Tibial nerve (tissue), 4 donors: ENCODE measurements at regions not wholly inside any gene's neighbourhood (a gene's known extent, or its start where the extent isn't known, plus 50 kb on each side); places are given as distances from the start of the nearest gene placed in this dataset.
"Not testable (repeated sequence)": the region's sequence is repeated elsewhere in the genome, so short reads cannot be mapped to it uniquely, and the experiment has no call there.

Source experiments
- DNase-seq, 2 donors: peaks; one replicate each; pipeline ENCODE4 v3.0.0-alpha.2; 2019; ENCODE audit warnings: low spot score in 2 of 2
- H3K27ac ChIP-seq, 4 donors: fragments of 200-600 bp; sonication (generic) in 3 of 4; one replicate each; pipeline ENCODE4 v1.5.1; 2017 to 2019; ENCODE audit warnings: mild to moderate bottlenecking in 1 of 4
- H3K27me3 ChIP-seq, 2 donors: fragments of 200-600 bp; sonication (generic) in 1 of 2; one replicate each; pipeline versions ENCODE4 v1.5.1 to v1.6.0; 2017 to 2019
- H3K36me3 ChIP-seq, 3 donors: fragments of 200-600 bp; sonication (generic); one replicate each; pipeline ENCODE4 v1.5.1; 2018 to 2019
- H3K4me1 ChIP-seq, 4 donors: fragments of 200-600 bp; sonication (generic) in 3 of 4; one replicate each; pipeline ENCODE4 v1.5.1; 2017 to 2019
- H3K4me3 ChIP-seq, 4 donors: fragments of 200-600 bp; sonication (generic) in 3 of 4; one replicate each; pipeline ENCODE4 v1.5.1; 2017 to 2019; ENCODE audit warnings: mild to moderate bottlenecking in 1 of 4, moderate library complexity in 1 of 4
- H3K9me3 ChIP-seq, 4 donors: fragments of 200-600 bp; sonication (generic) in 3 of 4; one replicate each; pipeline ENCODE4 v1.5.1; 2017 to 2019
- CTCF ChIP-seq, 5 experiments: fragments of 200-600 bp in 3 of 5; fragments of 450-650 bp in 2 of 5; sonication (generic) in 3 of 5; IDR thresholded peaks; one replicate each; pipeline ENCODE4 v1.5.1; 2016 to 2019; ENCODE audit warnings: antibody characterized with exemption in 5 of 5, mild to moderate bottlenecking in 3 of 5, moderate library complexity in 2 of 5
- EP300 ChIP-seq, 2 donors: sonication (generic); formaldehyde crosslinking; IDR thresholded peaks; one replicate each; pipeline ENCODE4 v1.6.1; 2017; ENCODE audit warnings: antibody characterized with exemption in 2 of 2, mild to moderate bottlenecking in 1 of 2
- POLR2A ChIP-seq, 2 donors: fragments of 450-650 bp; IDR thresholded peaks; one replicate each; pipeline ENCODE4 v1.6.1; 2017; ENCODE audit warnings: antibody characterized with exemption in 2 of 2, mild to moderate bottlenecking in 2 of 2, moderate library complexity in 2 of 2
- WGBS, 2 donors: methylation state at CpG; one replicate each; pipeline ENCODE4 v1.1.5; 2018; 5-methylcytosine and 5-hydroxymethylcytosine counted together

DNA sequence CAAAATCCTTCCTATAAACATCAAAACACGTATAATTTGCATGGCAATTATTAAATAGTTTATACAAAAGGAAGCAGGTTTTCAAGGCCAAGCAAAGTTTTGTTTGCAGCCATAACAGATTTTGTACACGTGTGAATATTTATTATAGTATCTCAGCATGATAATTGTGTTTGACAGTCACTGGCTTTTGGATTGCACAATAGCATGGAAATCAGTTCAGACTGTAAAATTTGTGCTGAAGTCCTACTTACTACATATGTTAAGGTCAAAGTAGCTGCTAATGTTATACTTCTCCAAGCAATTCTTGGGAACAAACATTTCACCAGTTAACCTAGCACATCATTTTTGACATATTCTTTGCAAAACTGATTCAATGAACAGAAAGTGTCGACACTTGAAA lies 287.6 kb upstream of the POM121L12 start:
- WGBS, 2 donors: 73 to 76% methylated on average over 3 of the region's 3 CpGs
- H3K9me3 ChIP-seq: no peaks in the 10 kb centered on the region
- TF ChIP-seq EP300 (IDR thresholded peaks at IDR 0.05) (no peak), POLR2A (IDR thresholded peaks at IDR 0.05) (no peak), CTCF (IDR thresholded peaks at IDR 0.05) (no peak)
- no peaks in the 10 kb centered on the region for H3K27me3 ChIP-seq
- H3K4me1 ChIP-seq: no peaks in the 10 kb centered on the region
- no peak overlapping the region for H3K27ac ChIP-seq
- H3K36me3 ChIP-seq: no peaks in the 10 kb centered on the region
- H3K4me3 ChIP-seq: no peak overlapping the region
- no peak for DNase-seq

GRCh38 chr7:52741670-52742290 lies 293.7 kb upstream of the POM121L12 start:
- TF ChIP-seq EP300 (IDR thresholded peaks at IDR 0.05): no peak
- TF ChIP-seq POLR2A (IDR thresholded peaks at IDR 0.05): no peak
- no peak for TF ChIP-seq CTCF (IDR thresholded peaks at IDR 0.05)
- Histone ChIP-seq H3K27me3 (no peaks in the 10 kb centered on the region), H3K4me1 (no peaks in the 10 kb centered on the region), H3K27ac (no peak overlapping the region), H3K36me3 (no peaks in the 10 kb centered on the region), H3K4me3 (no peak overlapping the region), H3K9me3 (peaks cover 0 to 8% (median 0%) of the 10 kb centered on the region in 4 donors)
- WGBS, 2 donors: 80 to 81% methylated on average over 2 of the region's 2 CpGs
- no peak for DNase-seq

DNA sequence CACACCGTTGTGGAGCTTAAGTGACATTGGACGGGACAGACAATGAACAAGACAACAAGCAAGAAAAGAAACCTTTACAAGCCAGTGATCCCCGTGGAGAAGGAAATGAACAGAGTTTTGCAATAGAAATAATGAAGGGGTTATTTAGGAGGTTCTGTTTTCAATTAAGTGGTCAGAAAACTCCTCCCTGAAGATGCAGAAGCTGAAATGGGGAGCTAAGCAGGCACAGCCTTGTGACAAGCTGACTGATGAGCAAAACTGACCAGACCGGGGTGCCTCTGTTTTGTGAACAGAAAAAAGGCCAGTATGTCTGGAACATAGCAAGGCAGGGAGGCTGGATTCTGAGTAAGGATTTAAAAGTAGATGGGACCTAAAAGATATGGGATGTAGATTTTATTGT lies 299.8 kb upstream of the POM121L12 start:
- peaks cover 0 to 6% (median 0%) of the 10 kb centered on the region in 4 donors for H3K9me3 ChIP-seq
- no peak overlapping the region for H3K4me3 ChIP-seq
- no peaks in the 10 kb centered on the region for H3K4me1 ChIP-seq
- no peak for TF ChIP-seq POLR2A (IDR thresholded peaks at IDR 0.05)
- no peak for TF ChIP-seq CTCF (IDR thresholded peaks at IDR 0.05)
- TF ChIP-seq EP300 (IDR thresholded peaks at IDR 0.05): no peak
- DNase-seq: peak in 1 of 2 donors; percentile 5
- H3K27ac ChIP-seq: no peak overlapping the region
- no peaks in the 10 kb centered on the region for H3K36me3 ChIP-seq
- no peaks in the 10 kb centered on the region for H3K27me3 ChIP-seq
- WGBS, 2 donors: 50 to 54% methylated on average over 4 of the region's 4 CpGs

- not testable (repeated sequence) for DNase-seq, H3K36me3 ChIP-seq, H3K4me3 ChIP-seq, H3K9me3 ChIP-seq, H3K27ac ChIP-seq, H3K27me3 ChIP-seq, H3K4me1 ChIP-seq
- WGBS, 2 donors: 62 to 65% methylated on average over 5 of the region's 5 CpGs
These were observed 306.8 kb upstream of the POM121L12 start for GRCh38 chr7:52728683-52729082.

GRCh38 chr7:52727632-52728031 lies 307.8 kb upstream of the POM121L12 start:
- Histone ChIP-seq H3K27ac (no peak overlapping the region), H3K4me1 (no peaks in the 10 kb centered on the region), H3K9me3 (no peaks in the 10 kb centered on the region), H3K4me3 (no peak overlapping the region), H3K36me3 (no peaks in the 10 kb centered on the region), H3K27me3 (no peaks in the 10 kb centered on the region)
- 50% methylated on average over 2 of the region's 2 CpGs for WGBS, 2 donors
- TF ChIP-seq CTCF (IDR thresholded peaks at IDR 0.05) (no peak), POLR2A (IDR thresholded peaks at IDR 0.05) (no peak), EP300 (IDR thresholded peaks at IDR 0.05) (no peak)
- no peak for DNase-seq

GRCh38 chr7:52726986-52727385 lies 308.4 kb upstream of the POM121L12 start:
- no peaks in the 10 kb centered on the region for H3K4me1 ChIP-seq
- no peak overlapping the region for H3K27ac ChIP-seq
- no peaks in the 10 kb centered on the region for H3K36me3 ChIP-seq
- no peak for TF ChIP-seq EP300 (IDR thresholded peaks at IDR 0.05)
- no peak for TF ChIP-seq POLR2A (IDR thresholded peaks at IDR 0.05)
- TF ChIP-seq CTCF (IDR thresholded peaks at IDR 0.05): no peak
- no peaks in the 10 kb centered on the region for H3K27me3 ChIP-seq
- DNase-seq: no peak
- H3K9me3 ChIP-seq: no peaks in the 10 kb centered on the region
- no peak overlapping the region for H3K4me3 ChIP-seq
- 39 to 52% methylated on average over 2 of the region's 2 CpGs for WGBS, 2 donors
